PC-3 (cell line): ENCODE measurements at regions not wholly inside any gene's neighbourhood (a gene's known extent, or its start where the extent isn't known, plus 50 kb on each side); places are given as distances from the start of the nearest gene placed in this dataset.

Source experiments
- ATAC-seq: fragments of 200-7000 bp; cut with Tn5 transposase; 2 replicates; pipeline ENCODE4 v1.9.1; 2020; ENCODE audit warnings: mild to moderate bottlenecking, moderate library complexity
- BruUV-seq: library from RNA; stranded (reverse); fragments of 400-500 nt; replicated peaks from 2 replicates; lab custom pipeline; 2021; lab: Mats Ljungman, UMichigan
- CTCF ChIA-PET: fragments of 300-600 bp; sonication (Branson Sonifier 250); formaldehyde crosslinking; loops from one replicate; lab custom pipeline; 2022; ENCODE audit warnings: antibody characterized with exemption; lab: Charles Lee
- POLR2A ChIA-PET: fragments of 300-600 bp; sonication (Branson Sonifier 250); formaldehyde crosslinking; loops from one replicate; lab custom pipeline; 2022; ENCODE audit warnings: antibody characterized with exemption; ENCODE audit not compliant: unreplicated experiment; lab: Charles Lee
- DNase-seq: peaks from one replicate; pipeline ENCODE4 v3.0.0-alpha.2; 2015
- H2AFZ ChIP-seq: fragments of 300-600 bp; sonication (generic); 2 replicates; pipeline ENCODE4 v1.6.0; 2016; ENCODE audit warnings: antibody characterized with exemption, low read length
- H3F3A ChIP-seq: fragments of 300-600 bp; sonication (generic); one replicate; pipeline ENCODE4 v1.6.0; 2017; ENCODE audit warnings: antibody characterized with exemption, low read length, control low read depth, mild to moderate bottlenecking; ENCODE audit not compliant: unreplicated experiment
- H3K27ac ChIP-seq: fragments of 300-600 bp; sonication (generic); 2 replicates; pipeline ENCODE4 v1.5.1; 2016; ENCODE audit warnings: mild to moderate bottlenecking, low read length
- H3K27me3 ChIP-seq: fragments of 300-600 bp; sonication (generic); 2 replicates; pipeline ENCODE4 v1.6.1; 2016; ENCODE audit warnings: low read length, mixed read lengths
- H3K36me3 ChIP-seq: fragments of 300-600 bp; sonication (generic); 2 replicates; pipeline ENCODE4 v1.6.1; 2016; ENCODE audit warnings: low read depth, mixed run types, low read length, mixed read lengths
- H3K4me1 ChIP-seq: fragments of 300-600 bp; sonication (generic); 2 replicates; pipeline ENCODE4 v1.5.1; 2016; ENCODE audit warnings: low read length; ENCODE audit not compliant: insufficient read depth
- H3K4me2 ChIP-seq: fragments of 300-600 bp; sonication (generic); 2 replicates; pipeline ENCODE4 v1.6.0; 2016; ENCODE audit warnings: low read length
- H3K4me3 ChIP-seq: fragments of 300-600 bp; sonication (generic); 2 replicates; pipeline ENCODE4 v1.5.1; 2016; ENCODE audit warnings: mild to moderate bottlenecking, low read length, mixed read lengths
- H3K79me2 ChIP-seq: fragments of 300-600 bp; sonication (generic); 2 replicates; pipeline ENCODE4 v1.6.1; 2017; ENCODE audit warnings: low read length, mixed read lengths
- H3K9ac ChIP-seq: fragments of 300-600 bp; sonication (generic); 2 replicates; pipeline ENCODE4 v1.6.0; 2016; ENCODE audit warnings: mild to moderate bottlenecking, low read length
- H3K9me2 ChIP-seq: fragments of 300-600 bp; sonication (generic); replicated peaks from 2 replicates; pipeline ENCODE4 v1.6.1; 2016; ENCODE audit warnings: mixed run types, low read length, mixed read lengths
- H3K9me3 ChIP-seq: fragments of 300-600 bp; sonication (generic); 2 replicates; pipeline ENCODE4 v1.6.1; 2016; ENCODE audit warnings: low read length, mixed read lengths
- H4K20me1 ChIP-seq: fragments of 300-600 bp; sonication (generic); 2 replicates; pipeline ENCODE4 v1.6.1; 2016; ENCODE audit warnings: low read length, mixed read lengths
- CTCF ChIP-seq: fragments of 300-600 bp; sonication (generic); conservative IDR thresholded peaks from 2 replicates; pipeline ENCODE4 v1.5.1; 2017; ENCODE audit warnings: antibody characterized with exemption, low read depth, mild to moderate bottlenecking, low read length
- EZH2 ChIP-seq: fragments of 300-600 bp; sonication (generic); IDR thresholded peaks from one replicate; pipeline ENCODE4 v1.6.1; 2017; ENCODE audit warnings: antibody characterized with exemption, mild to moderate bottlenecking, low read length; ENCODE audit not compliant: unreplicated experiment
- EZH2phosphoT487 ChIP-seq: fragments of 300-600 bp; sonication (generic); IDR thresholded peaks from 2 replicates; pipeline ENCODE4 v1.6.1; 2018; ENCODE audit warnings: mild to moderate bottlenecking, antibody characterized with exemption, low read length, borderline replicate concordance
- intact Hi-C: fragments of 100-400 bp; cut with micrococcal nuclease; formaldehyde crosslinking; loops from 2 replicates; pipeline ENCODE4 v1.9.0; 2023

GRCh38 chr3:31191354-31191753 lies 296.9 kb upstream of the GADL1 start:
- no peaks in the 10 kb centered on the region for H3K4me1 ChIP-seq
- no peaks in the 10 kb centered on the region for H3K79me2 ChIP-seq
- no TSS peak for BruUV-seq
- no peaks in the 10 kb centered on the region; the same call in 1 of the 2 replicates for H3K9me2 ChIP-seq
- H3K36me3 ChIP-seq: no peaks in the 10 kb centered on the region
- H3F3A ChIP-seq: no peaks in the 10 kb centered on the region
- no peak overlapping the region for H3K9ac ChIP-seq
- no peaks in the 10 kb centered on the region for H4K20me1 ChIP-seq
- no peaks in the 10 kb centered on the region for H3K9me3 ChIP-seq
- H3K4me3 ChIP-seq: no peak overlapping the region
- H3K4me2 ChIP-seq: no peak overlapping the region
- no peaks in the 10 kb centered on the region for H3K27me3 ChIP-seq
- POLR2A ChIA-PET: no interaction called here
- intact Hi-C loops: no loop called here
- ATAC-seq (no peak), DNase-seq (no peak)
- TF ChIP-seq EZH2phosphoT487: no peak
- no peak for TF ChIP-seq EZH2
- TF ChIP-seq CTCF: no peak
- CTCF ChIA-PET: no interaction called here
- H3K27ac ChIP-seq: no peak overlapping the region
- no peak overlapping the region for H2AFZ ChIP-seq

GRCh38 chr3:31193429-31193828 lies 299.0 kb upstream of the GADL1 start:
- Histone ChIP-seq H4K20me1 (no peaks in the 10 kb centered on the region), H3K9me3 (no peaks in the 10 kb centered on the region), H3K4me2 (no peak overlapping the region), H3K36me3 (no peaks in the 10 kb centered on the region), H3F3A (no peaks in the 10 kb centered on the region), H2AFZ (no peak overlapping the region), H3K27me3 (no peaks in the 10 kb centered on the region), H3K9me2 (no peaks in the 10 kb centered on the region; the same call in 1 of the 2 replicates), H3K27ac (no peak overlapping the region), H3K9ac (no peak overlapping the region), H3K79me2 (no peaks in the 10 kb centered on the region), H3K4me3 (no peak overlapping the region), H3K4me1 (no peaks in the 10 kb centered on the region)
- TF ChIP-seq CTCF (no peak), EZH2 (no peak), EZH2phosphoT487 (no peak)
- intact Hi-C loops: no loop called here
- POLR2A ChIA-PET: no interaction called here
- CTCF ChIA-PET: no interaction called here
- BruUV-seq: no TSS peak
- ATAC-seq (no peak), DNase-seq (no peak)

GRCh38 chr3:31193871-31194270 lies 299.4 kb upstream of the GADL1 start:
- Histone ChIP-seq H3K79me2 (no peaks in the 10 kb centered on the region), H3K27ac (no peak overlapping the region), H3K4me1 (no peaks in the 10 kb centered on the region), H3K9me3 (no peaks in the 10 kb centered on the region), H3F3A (no peaks in the 10 kb centered on the region), H3K4me2 (no peak overlapping the region), H3K4me3 (no peak overlapping the region), H3K27me3 (no peaks in the 10 kb centered on the region), H2AFZ (no peak overlapping the region), H3K9me2 (no peaks in the 10 kb centered on the region; the same call in 1 of the 2 replicates), H3K9ac (no peak overlapping the region), H4K20me1 (no peaks in the 10 kb centered on the region), H3K36me3 (no peaks in the 10 kb centered on the region)
- DNase-seq: no peak
- intact Hi-C loops: no loop called here
- BruUV-seq: no TSS peak
- ChIA-PET CTCF (no interaction called here), POLR2A (no interaction called here)
- TF ChIP-seq CTCF (no peak), EZH2 (no peak), EZH2phosphoT487 (no peak)
- no peak for ATAC-seq
